SW 1271 (cell line): ENCODE measurements at regions not wholly inside any gene's neighbourhood (a gene's known extent, or its start where the extent isn't known, plus 50 kb on each side); places are given as distances from the start of the nearest gene placed in this dataset.

Source experiments
- DNase-seq, 2 experiments: peaks; one replicate each; lab custom pipeline; 2025; lab: John Stamatoyannopoulos, UW

DNA sequence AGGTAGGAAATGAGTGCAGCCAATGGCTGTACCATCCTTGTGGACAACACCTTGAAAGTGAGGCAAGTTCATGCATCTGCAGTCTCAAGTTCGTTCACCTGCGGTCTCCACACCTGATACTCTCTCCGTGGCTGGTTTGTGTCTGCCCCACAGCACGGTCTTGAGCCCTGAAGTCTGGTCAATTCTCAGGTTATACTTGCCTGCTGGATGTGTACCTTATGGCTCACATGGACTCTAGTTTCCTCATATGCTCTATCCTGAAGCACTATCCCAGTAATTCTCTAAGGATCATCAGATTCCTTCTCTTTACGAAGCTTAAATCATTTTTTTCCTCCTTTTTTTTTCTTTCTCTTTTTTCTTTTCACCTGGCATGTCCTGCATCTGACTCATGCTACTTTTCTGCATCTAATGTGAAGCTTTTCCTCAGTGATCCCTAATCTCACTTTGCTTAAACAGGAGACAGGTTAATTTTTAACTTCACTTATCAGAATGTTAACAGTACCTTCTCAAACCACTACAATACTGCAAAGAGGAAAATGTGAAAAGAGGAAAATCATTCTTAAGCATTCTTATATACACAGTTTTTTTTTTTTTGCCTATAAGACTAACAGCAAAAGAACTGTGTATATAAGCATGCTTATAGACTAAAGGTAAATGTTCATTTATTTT lies 511.2 kb downstream of the SOX11 start:
- no peak for DNase-seq

DNA sequence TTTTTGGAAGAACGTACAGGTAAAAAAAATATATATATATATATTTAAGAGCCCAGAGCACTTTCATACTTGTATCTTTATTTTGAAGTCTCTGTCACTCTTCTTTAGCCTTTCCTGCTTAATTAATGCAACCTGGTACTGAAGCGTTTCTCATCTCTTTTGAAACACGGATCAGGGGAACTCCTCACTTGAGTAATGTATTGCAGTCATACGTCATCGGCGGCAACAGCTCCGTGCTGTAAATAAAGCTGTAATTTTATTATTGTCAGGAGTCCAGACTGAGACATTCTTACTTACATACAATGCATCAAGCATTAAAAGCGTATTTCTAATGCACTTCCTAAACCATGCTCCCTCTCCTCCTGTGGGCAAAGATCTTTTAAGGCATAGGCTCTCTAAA lies 514.7 kb downstream of the SOX11 start:
- DNase-seq, result no peak

DNA sequence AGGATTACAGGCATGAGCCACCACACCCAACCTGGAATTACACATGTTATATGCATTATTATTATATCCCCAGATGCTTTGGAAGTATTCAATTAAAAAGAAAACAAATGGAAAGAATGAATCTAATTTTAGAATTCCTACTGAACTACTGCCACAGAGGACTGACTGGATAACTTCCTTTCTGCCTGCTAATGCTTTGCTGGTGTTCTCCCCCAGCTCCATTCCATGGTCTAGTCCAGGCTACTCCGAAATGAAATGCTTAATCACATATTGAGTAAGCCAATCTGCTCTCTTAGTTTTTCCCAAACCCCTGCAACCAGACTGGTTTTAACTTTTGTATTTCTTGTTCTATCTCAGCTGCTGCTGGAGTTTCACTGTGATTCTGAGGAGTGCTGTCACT lies 519.1 kb downstream of the SOX11 start:
- DNase-seq, result no peak

DNA sequence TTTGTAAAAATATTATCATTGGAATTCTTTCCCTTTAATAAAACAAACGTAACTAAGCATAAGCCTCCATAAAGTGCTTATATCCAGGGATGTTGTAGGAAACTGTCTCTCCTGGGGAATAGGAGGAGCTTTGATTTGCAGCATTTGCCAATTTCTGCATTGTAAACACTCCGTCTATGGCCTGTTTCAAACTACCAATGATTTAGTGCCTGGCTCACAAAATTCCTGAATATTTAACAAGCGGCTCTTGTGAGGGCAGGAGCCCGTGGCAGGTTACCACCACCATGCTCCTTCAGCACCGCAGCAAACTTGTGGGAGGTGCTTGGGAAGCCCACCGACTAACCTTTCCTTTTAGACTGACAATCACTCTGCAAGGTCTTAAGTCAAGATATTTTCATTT lies 520.3 kb downstream of the SOX11 start:
- no peak for DNase-seq

DNA sequence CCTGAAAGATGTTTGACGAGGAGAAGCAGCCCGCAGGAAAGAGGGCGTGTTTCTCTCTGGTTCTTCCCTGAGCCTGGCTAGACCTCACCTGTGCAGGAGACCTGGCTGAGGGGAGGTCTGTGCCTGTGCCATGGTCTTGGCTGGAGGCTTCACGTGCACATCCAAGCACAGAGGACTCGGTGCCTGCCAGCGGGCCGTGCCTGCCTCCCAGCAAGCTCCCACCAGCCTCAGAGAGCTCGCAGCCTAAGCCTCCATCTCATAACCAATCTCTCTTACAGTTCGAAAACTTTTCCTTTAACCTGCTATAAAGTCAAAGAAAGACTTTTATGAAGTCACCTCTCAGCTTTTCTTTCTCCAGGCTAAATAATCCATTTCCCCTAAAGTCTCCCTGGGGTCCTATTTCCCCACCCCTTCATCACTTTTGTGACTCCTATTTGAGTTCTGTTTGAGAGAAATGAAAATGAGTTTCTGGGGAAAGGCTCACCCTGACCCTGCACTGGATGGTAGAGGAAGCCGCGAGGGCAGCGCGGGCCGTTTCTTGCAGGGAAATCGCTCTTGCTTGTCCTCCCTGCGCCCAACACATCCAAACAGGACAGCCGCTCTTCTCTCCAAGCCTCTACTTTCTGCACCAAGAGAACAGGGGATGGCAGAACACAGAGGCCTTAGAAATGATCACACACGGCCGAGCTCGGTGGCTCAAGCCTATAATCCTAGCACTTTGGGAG lies 521.0 kb downstream of the SOX11 start:
- no peak for DNase-seq

DNA sequence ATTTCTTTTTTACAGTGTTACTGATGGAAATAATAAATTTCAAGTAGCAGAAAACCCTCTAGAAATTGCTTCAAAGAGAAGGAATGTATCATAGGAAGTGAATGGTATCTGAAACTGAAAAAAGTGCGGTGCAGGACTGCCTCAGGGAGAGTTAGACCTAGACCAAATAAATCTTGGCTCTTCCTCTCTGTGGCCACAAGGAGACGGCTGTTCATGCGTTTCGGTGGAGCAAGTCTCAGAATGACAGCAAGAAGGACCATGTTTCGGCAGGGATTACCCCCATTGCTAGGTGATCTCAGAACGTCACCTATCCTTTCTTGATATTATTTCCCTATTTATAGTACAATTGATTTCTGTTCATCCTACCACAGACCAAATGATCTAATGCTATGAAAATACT lies 522.3 kb downstream of the SOX11 start:
- DNase-seq, result no peak

DNA sequence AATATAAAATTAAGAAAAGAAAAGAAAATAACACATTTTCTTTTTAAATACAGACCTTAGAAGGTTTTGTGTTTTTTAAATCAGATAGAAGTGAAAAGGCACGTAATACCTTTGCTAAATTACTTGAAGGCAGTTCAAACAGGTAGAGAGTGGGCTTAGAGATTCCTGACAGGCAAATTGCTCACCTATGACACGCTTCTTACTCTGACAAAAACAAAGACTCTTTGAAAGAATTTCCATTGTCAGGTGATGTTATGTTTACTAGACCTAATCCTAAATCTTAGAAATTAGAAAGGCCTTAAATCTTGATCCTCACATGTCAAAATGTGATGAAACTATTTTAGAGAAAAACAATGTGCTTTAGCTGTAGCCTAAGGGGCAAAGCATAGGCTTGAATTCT lies 522.9 kb downstream of the SOX11 start:
- no peak for DNase-seq

DNA sequence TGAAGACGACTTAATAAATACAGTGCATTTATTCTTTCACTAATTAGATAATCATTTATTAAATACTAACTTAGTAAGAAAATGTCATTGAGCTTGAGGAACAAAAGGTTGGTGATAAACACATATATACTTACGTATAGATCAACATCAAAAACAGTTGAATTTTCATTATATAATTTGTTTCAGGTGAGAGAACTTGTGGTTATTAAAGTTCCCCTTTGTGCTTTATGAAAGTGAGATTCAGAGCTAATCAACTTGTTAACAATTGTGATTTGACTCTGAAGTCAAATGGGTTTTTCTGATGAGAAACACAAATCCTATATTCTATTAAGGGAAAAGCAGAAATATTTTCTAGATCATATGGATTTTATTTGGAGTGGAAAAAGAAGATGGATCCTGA lies 524.0 kb downstream of the SOX11 start:
- no peak for DNase-seq

DNA sequence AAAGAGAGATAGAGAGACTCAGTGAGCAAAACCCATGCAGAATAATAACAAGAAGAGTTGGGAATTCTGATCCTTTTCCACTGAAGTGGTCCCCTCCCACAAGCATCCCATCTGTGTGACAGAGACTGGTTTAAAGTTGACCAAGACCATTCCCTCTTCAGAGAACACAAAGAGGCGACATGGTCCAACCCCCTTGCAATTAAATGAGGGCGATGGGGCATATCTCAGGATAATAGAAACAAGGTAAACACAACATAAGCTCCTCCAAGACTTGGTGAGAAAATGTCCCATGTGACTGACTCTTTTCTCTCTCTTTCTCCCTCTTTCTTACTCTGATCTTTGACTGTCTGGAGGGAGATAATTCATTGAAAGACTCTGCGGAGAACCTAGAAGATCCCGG lies 526.7 kb downstream of the SOX11 start:
- DNase-seq, result no peak

DNA sequence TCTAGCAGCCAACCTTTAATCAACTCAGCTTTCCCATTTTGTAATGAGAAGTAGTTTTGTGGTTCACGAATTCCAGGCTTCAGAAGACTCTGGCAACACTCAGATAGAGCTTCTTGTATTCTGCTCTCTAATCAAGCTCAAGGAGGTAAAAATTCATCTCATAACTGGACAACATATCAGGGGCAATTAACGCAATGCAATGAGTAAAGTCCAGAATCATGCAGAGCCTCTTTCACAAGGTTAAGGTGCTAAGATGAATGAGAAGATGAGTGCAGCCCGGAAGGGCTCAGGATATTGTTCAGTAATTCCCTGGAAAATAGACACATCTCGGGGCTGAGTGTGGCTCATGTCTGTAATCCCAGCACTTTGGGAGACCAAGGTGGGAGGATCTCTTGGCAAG lies 527.7 kb downstream of the SOX11 start:
- DNase-seq, result no peak

DNA sequence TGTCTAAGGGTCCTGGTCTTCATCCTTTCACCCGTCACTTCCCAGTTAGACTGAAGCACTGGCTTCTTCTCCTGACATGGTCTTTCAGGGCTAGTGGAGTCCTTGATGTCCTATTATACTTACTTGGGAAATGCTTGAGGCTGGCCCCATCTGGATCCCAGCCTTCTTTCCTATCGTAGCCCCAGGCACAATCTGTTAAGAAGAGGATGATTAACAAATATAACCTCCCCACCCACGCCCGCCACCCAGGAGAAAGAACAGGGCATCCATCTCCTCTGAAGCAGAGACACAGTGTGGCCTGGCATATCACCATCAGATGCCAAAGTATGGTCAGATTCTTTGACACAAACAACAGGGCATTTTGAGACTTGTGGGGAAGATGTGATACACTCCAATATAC lies 530.1 kb downstream of the SOX11 start:
- no peak for DNase-seq

DNA sequence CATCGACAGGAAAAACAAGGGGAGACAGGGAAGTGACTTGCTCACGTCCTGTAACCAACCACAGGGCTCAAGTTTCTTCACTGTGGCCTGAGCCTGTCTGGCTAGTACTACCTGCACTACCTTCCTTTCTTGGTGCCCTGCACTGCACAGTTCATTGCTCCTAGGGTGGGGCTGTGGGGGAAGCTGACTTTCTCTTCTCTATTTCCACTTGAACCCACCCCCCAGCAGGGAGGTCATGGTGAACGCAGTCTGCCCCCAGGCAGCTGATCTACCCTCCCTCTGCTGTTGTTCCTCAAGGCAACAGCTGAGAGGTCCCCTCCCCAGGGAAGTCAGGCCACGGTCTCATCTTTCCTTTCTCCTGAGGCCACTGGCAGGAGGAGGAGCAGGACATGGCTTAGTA lies 532.1 kb downstream of the SOX11 start:
- DNase-seq, result no peak

DNA sequence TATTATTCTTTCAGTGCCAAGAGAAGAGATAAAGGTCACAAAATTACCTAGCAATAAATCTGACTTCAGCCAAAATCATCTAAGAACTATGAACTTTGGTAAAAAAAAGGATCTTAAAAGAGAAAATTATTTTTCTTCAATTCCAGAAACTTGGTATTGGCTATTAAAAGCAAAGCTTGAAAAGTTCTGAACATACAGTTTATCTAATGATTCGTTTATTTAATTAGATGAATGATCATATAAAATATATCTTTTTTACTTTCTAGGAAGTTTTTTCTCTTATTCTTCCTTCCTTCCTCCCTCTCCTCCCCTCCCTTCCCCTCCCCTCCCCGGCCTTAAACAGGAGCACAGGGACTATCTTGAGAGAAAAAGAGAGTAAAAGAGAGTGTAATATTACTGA lies 536.1 kb downstream of the SOX11 start:
- no peak for DNase-seq

DNA sequence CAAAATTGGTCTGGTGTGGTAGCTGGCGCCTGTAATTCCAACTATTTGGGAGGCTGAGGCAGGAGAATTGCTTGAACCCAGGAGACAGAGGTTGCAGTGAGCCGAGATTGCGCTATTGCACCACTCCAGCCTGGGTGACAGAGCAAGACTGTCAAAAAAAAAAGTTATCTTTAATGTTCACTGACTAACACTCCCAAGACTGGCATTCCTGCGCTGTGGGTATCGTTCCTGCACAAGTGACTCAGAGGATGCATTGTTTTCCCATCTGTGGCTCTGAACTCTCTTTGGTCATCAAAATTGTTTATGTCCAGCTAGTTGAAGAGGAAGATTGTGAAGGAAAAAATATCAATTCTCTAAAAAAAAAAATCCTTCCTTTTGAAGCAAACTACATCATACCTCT lies 539.0 kb downstream of the SOX11 start:
- DNase-seq, result no peak

DNA sequence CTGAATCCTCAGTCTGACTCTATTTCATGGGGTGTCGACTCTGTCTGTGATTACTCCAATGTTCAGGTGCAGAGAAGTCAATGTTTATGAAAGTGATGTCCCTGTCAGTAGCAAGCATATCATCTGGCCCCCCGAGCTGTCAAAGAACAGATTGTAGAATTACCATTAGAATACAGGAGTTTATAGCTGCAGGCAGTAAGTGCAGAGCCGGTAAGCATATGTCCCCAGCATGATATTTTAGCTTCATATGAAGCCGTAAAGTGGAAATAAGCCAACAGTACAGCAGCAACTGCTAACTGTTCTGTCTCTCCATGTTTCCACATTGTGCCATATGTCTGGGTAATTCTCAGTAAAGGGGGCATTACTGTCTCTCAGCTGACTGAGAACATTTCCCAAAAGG lies 541.8 kb downstream of the SOX11 start:
- no peak for DNase-seq

DNA sequence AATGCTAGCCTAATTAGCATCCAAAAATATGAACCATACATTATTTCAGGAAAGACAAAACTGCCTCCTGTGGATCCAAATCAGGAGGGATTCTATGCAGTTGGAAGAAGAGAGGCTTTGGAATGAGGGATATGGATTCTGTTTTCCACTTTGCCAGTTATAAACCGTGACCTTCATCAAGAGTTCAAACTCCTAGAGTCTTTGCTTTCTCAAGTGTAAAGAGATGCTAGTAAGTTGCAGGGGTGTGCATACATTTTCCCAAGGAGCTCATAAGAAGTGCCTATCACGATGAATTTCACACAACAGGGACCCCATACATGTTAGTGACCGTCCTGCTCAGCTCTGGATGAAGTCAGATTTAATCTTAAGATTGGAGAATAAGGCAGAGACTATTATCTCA lies 542.5 kb downstream of the SOX11 start:
- DNase-seq, result no peak

DNA sequence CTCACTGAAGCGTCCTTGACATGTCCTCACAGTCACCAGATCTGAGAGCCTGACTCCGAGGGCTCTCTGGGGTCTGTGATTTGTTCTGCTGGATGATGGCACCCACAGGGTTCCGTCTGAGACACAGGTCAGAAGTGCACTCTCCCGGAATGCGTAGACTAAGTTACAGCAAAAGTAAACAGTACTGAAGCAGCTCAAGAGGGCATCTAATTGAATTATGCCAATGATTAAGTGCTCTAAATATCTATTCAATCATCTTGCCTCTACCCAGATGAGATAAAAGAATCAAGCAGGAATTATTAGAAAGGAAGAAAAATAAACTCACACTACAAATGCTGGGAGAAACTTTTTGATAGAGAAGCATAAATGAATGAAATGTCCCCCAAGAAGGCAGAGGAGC lies 544.1 kb downstream of the SOX11 start:
- no peak for DNase-seq

DNA sequence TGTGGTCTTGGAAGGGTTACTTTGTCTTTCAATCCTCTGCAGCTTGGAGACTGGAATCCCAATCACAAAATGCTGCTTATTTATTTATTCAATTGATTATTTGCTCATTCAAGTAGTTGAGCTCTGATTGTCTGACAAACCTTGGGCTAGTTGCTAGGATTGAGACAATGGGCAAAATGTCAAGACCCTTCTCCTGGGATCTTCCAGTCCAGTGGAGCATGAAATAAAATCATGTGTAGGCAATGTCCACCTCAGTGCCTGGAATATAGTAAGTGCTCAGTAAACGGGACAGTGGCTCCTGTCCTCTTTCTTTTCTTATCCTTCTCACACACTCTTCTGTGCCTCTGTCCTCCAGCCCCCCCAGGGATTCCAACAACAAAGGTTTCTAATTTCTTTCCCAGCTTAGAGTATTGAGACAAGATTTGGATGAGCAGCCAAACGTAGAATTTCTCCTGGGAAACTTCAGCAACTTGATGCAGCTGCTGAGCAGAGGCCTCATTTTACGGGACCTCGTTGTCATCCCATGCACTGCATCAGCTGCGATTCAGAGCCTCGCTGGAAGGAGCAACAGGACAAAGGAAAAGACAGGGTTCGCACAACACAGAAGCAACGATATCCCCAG lies 545.0 kb downstream of the SOX11 start:
- no peak for DNase-seq

DNA sequence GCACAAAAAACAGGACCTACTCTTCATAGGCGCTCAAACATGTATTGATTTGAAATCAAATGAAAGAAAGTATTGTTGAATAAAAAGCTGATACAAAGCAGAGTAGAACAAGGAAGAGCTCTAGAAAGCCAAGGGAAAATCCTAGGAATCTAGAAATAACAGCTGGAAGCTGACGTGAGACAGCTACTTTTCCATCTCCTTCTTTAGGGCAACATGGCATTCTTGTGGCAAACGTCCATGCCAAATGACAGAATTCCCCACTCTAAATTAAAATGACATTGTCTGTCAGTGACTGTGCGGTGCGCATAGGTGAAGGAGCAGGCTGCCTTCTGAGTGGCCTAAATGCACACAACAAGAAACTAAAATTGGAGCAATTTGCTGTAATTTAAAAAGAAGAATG lies 557.4 kb downstream of the SOX11 start:
- DNase-seq, result no peak

DNA sequence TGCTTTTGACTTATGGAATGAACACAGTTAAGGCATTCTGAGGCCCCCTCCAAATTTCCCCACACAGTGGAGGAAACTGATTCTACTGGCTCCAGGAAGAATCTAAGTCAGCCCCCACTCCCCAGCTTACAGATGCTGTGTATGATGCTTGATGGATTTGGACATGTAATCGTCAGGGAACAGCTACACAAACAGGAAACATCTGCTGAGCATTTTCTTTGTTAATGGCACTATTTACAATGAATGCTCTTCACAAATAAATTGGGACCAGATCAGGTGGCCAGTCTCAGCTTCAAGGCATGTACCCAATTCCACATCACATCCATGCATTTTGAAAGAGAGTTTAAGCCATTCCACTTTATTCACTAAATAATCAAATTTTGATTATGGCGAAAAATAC lies 562.3 kb downstream of the SOX11 start:
- no peak for DNase-seq

DNA sequence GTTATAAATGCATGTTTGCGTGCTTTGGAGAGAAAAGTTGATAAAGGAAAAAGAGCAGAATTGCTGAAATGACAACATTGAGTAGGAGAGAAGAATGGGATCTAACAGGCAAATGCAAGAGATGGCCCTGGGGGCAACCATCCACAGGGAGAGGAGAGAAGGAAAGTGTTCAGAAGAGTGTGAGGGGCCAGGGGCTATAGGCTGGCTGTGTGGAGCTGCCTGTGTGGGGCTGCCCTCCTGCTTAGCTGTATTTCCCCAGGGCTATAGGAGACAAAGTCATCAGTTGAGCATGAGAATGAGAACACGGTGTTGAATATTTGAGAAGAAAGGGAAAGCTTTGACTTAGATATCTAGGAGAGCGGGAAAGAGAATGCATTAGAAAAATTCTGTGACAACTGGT lies 572.0 kb downstream of the SOX11 start:
- DNase-seq, result no peak

DNA sequence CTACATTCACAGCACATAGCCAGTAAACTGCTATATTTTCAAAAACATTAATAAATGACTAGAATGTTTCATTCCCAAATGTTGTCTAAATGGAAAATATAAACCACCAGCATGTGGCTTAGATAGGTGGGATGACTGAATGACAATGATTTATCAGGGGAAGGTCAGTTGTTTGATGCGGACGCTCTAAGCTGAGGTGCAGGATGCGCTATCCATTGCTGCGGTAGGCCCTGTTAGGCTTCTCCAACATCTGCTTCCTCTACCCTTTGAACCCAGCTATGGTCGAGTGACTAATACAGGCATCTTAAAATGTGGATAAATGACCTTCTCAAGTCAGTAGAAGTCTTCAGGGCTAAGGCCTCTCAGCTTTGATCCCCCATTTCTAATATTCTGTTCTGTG lies 584.2 kb downstream of the CMPK2 start:
- DNase-seq, result no peak

DNA sequence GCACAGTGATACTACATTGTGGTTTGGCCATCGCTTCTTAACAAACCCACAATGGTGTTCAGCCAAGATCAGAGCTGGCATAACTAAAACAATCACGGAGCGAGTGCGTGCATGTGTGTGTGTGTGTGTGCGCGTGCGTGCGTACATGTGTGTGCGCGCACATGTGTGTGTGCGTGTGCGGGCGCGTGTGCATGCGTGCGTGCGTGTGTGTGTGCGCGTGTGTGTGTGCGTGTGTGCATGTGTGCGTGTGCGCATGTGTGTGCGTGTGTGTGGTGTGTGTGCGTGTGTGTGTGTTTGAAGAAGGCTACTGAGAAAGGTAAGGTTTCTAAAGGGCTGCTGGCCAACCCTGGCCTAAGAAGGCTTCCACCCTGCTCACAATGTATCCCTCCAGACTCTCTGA lies 582.4 kb downstream of the CMPK2 start:
- DNase-seq, result no peak

DNA sequence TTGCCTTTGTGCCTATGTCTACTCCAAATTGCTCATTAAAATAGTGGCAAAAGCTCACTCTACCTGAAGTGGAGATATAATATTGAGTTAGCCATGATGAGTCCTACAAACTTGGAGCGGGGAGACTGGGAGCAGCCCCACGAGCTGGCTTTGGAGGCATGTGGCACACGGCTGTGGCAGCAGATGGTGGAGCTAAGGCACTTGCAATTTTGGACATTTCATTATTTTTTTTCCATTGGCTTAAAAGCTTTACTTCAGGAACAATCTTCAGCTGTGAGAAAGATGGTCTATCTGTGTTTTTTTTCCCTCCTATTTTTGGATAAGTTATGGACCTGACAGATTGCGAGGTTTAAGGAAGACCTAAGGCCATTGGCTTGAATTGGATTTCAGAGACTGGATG lies 578.3 kb downstream of the CMPK2 start:
- no peak for DNase-seq
